Spleen (tissue), 11 donors: ENCODE measurements at regions not wholly inside any gene's neighbourhood (a gene's known extent, or its start where the extent isn't known, plus 50 kb on each side); places are given as distances from the start of the nearest gene placed in this dataset.
"Not testable (repeated sequence)": the region's sequence is repeated elsewhere in the genome, so short reads cannot be mapped to it uniquely, and the experiment has no call there.

Experiments
- DNase-seq: peaks from one replicate; pipeline ENCODE4 v3.0.0-alpha.2; 2020
- H3K27ac ChIP-seq, 8 donors: fragments of 200-600 bp; sonication (generic) in 7 of 8; 1 replicate in 4 of 8; 2 replicates in 4 of 8; pipeline versions ENCODE4 v1.5.0 to v1.8.0; 2016 to 2021; ENCODE audit warnings: inconsistent platforms in 4 of 8, mild to moderate bottlenecking in 4 of 8, moderate library complexity in 1 of 8
- H3K27me3 ChIP-seq, 7 donors: fragments of 200-600 bp; sonication (generic) in 6 of 7; replicated peaks in 1 of 7; 1 replicate in 4 of 7; 2 replicates in 3 of 7; pipeline versions ENCODE4 v1.5.0 to v1.8.0; 2016 to 2021; ENCODE audit warnings: inconsistent platforms in 3 of 7, mild to moderate bottlenecking in 1 of 7
- H3K36me3 ChIP-seq, 6 donors: fragments of 200-600 bp; sonication (generic) in 5 of 6; 1 replicate in 4 of 6; 2 replicates in 2 of 6; pipeline versions ENCODE4 v1.5.0 to v1.8.0; 2016 to 2021; ENCODE audit warnings: inconsistent platforms in 2 of 6
- H3K4me1 ChIP-seq, 6 donors: fragments of 200-600 bp; sonication (generic) in 5 of 6; 1 replicate in 3 of 6; 2 replicates in 3 of 6; pipeline versions ENCODE4 v1.5.0 to v1.8.0; 2016 to 2021; ENCODE audit warnings: inconsistent platforms in 3 of 6
- H3K4me3 ChIP-seq, 8 donors: fragments of 200-600 bp; sonication (generic) in 7 of 8; 1 replicate in 4 of 8; 2 replicates in 4 of 8; pipeline versions ENCODE4 v1.5.0 to v1.8.0; 2016 to 2021; ENCODE audit warnings: inconsistent platforms in 4 of 8, mild to moderate bottlenecking in 4 of 8, moderate library complexity in 2 of 8
- H3K9me3 ChIP-seq, 8 donors: fragments of 200-600 bp; sonication (generic) in 7 of 8; 1 replicate in 4 of 8; 2 replicates in 4 of 8; pipeline versions ENCODE4 v1.5.0 to v1.8.0; 2016 to 2021; ENCODE audit warnings: inconsistent platforms in 4 of 8
- CTCF ChIP-seq, 11 experiments: fragments of 200-600 bp in 7 of 11; fragments of 450-650 bp in 4 of 11; sonication (generic) in 4 of 11; IDR thresholded peaks in 8 of 11; conservative IDR thresholded peaks in 3 of 11; 1 replicate in 7 of 11; 2 replicates in 4 of 11; pipeline versions ENCODE4 v1.4.0 to v1.8.0; 2016 to 2021; ENCODE audit warnings: antibody characterized with exemption in 11 of 11, inconsistent platforms in 4 of 11, mild to moderate bottlenecking in 1 of 11
- POLR2A ChIP-seq, 3 donors: fragments of 450-650 bp; IDR thresholded peaks; one replicate each; pipeline ENCODE4 v1.5.1; 2017; ENCODE audit warnings: antibody characterized with exemption in 3 of 3, mild to moderate bottlenecking in 1 of 3
- POLR2AphosphoS5 ChIP-seq, 3 donors: sonication (generic); formaldehyde crosslinking; IDR thresholded peaks; one replicate each; pipeline ENCODE4 v1.5.1; 2017; ENCODE audit warnings: antibody characterized with exemption in 3 of 3
- WGBS, 5 donors: extraction: QIAGEN DNeasy Blood & Tissue Kit in 3 of 5; methylation state at CpG; one replicate each; pipeline versions ENCODE4 v1.1.5 to v1.1.7; 2013 to 2018; 5-methylcytosine and 5-hydroxymethylcytosine counted together
- intact Hi-C: fragments of 100-400 bp; cut with DNase I; formaldehyde crosslinking; loops from one replicate; pipeline ENCODE4 v1.15.0; 2023; ENCODE audit warnings: low total_unique reads
- donor health status: healthy with polysubstance abuse.
- donor health status: DM: no; HTN: no; CAD: no; lungs with moderate emphysema.
- donor health status: DM: no; HTN: no; CAD: no.
- donor health status: Bipolar disorder and iron deficiency.
- donor health status: healthy.
- donor health status: DM: no; HTN: no; CAD: no.
- donor health status: DM: yes; HTN: yes; CAD: no.

GRCh38 chr13:65275108-65275507, 1955.0 kb downstream of the PCDH9 start:
- intact Hi-C loops = no loop called here
- H3K27ac ChIP-seq = no peak overlapping the region

GRCh38 chr13:65273811-65274420, 1956.2 kb downstream of the PCDH9 start:
- intact Hi-C loops, H3K27ac ChIP-seq, H3K4me3 ChIP-seq, H3K36me3 ChIP-seq, DNase-seq, H3K4me1 ChIP-seq, H3K27me3 ChIP-seq: not testable (repeated sequence)
- WGBS, 5 donors = 83 to 92% (median 86%) methylated on average over 6 of the region's 6 CpGs
- H3K9me3 ChIP-seq = peaks cover 0 to 52% (median 41%) of the 10 kb centered on the region in 8 donors

More at GRCh38 chr13:65275108-65275507, 1955.0 kb downstream of the PCDH9 start:
- TF ChIP-seq POLR2A (IDR thresholded peaks at IDR 0.05) = no peak
- no peak for TF ChIP-seq CTCF (IDR thresholded peaks at IDR 0.05 in 8 of 11, conservative IDR thresholded peaks at IDR 0.05 in 3 of 11)
- no peak for TF ChIP-seq POLR2AphosphoS5 (IDR thresholded peaks at IDR 0.05)
- WGBS, 5 donors = 81 to 96% (median 87%) methylated on average over 3 of the region's 3 CpGs
- Histone ChIP-seq H3K4me1 (no peaks in the 10 kb centered on the region), H3K4me3 (no peak overlapping the region), H3K9me3 (peaks cover 0 to 52% (median 41%) of the 10 kb centered on the region in 8 donors), H3K36me3 (no peaks in the 10 kb centered on the region), H3K27me3 (no peaks in the 10 kb centered on the region)
- DNase-seq = no peak

- Histone ChIP-seq H3K27ac (no peak overlapping the region), H3K4me1 (no peaks in the 10 kb centered on the region), H3K36me3 (no peaks in the 10 kb centered on the region), H3K4me3 (no peak overlapping the region), H3K9me3 (peaks cover 0 to 21% (median 10%) of the 10 kb centered on the region in 8 donors), H3K27me3 (no peaks in the 10 kb centered on the region)
- intact Hi-C loops = no loop called here
- no peak for TF ChIP-seq POLR2AphosphoS5 (IDR thresholded peaks at IDR 0.05)
- TF ChIP-seq CTCF (IDR thresholded peaks at IDR 0.05 in 8 of 11, conservative IDR thresholded peaks at IDR 0.05 in 3 of 11) = no peak
- TF ChIP-seq POLR2A (IDR thresholded peaks at IDR 0.05) = no peak
- DNase-seq = no peak
Measured at GRCh38 chr13:65268009-65268408, 1962.1 kb downstream of the PCDH9 start.

- no peak for DNase-seq
- no peaks in the 10 kb centered on the region for H3K36me3 ChIP-seq
- no peaks in the 10 kb centered on the region for H3K27me3 ChIP-seq
- TF ChIP-seq POLR2A (IDR thresholded peaks at IDR 0.05) = no peak
- no peak for TF ChIP-seq POLR2AphosphoS5 (IDR thresholded peaks at IDR 0.05)
- TF ChIP-seq CTCF (IDR thresholded peaks at IDR 0.05 in 8 of 11, conservative IDR thresholded peaks at IDR 0.05 in 3 of 11) = no peak
- H3K27ac ChIP-seq = no peak overlapping the region
- 57 to 72% (median 68%) methylated on average over 1 of the region's 1 CpG for WGBS, 5 donors
- intact Hi-C loops = no loop called here
- peaks cover 0 to 5% (median 0%) of the 10 kb centered on the region in 6 donors for H3K4me1 ChIP-seq
- H3K9me3 ChIP-seq = peaks cover 0 to 2% (median 0%) of the 10 kb centered on the region in 8 donors
- H3K4me3 ChIP-seq = no peak overlapping the region
Measured at GRCh38 chr13:65265988-65266387, 1964.1 kb downstream of the PCDH9 start.

- Histone ChIP-seq H3K27me3 (no peaks in the 10 kb centered on the region), H3K36me3 (no peaks in the 10 kb centered on the region), H3K9me3 (no peaks in the 10 kb centered on the region), H3K4me3 (no peak overlapping the region), H3K4me1 (peaks cover 0 to 6% (median 0%) of the 10 kb centered on the region in 6 donors), H3K27ac (no peak overlapping the region)
- WGBS, 5 donors = 53 to 93% (median 57%) methylated on average over 2 of the region's 2 CpGs
- intact Hi-C loops = no loop called here
- TF ChIP-seq POLR2A (IDR thresholded peaks at IDR 0.05) (no peak), CTCF (IDR thresholded peaks at IDR 0.05 in 8 of 11, conservative IDR thresholded peaks at IDR 0.05 in 3 of 11) (no peak), POLR2AphosphoS5 (IDR thresholded peaks at IDR 0.05) (no peak)
- no peak for DNase-seq
Measured at GRCh38 chr13:65264066-65264465, 1966.1 kb downstream of the PCDH9 start.
